HepG2 (cell line): ENCODE measurements at regions not wholly inside any gene's neighbourhood (a gene's known extent, or its start where the extent isn't known, plus 50 kb on each side); places are given as distances from the start of the nearest gene placed in this dataset.

Experiments used
- CHD4 ChIP-seq: fragments of 200-600 bp; sonication (generic); IDR thresholded peaks from 2 replicates; pipeline ENCODE4 v1.7.0; 2017; ENCODE audit warnings: mild to moderate bottlenecking, low read length, borderline replicate concordance
- DMAP1 ChIP-seq: IDR thresholded peaks from 2 replicates; pipeline ENCODE4 v1.6.1; 2016
- GATAD1 ChIP-seq: IDR thresholded peaks from 2 replicates; pipeline ENCODE4 v1.6.1; 2016; ENCODE audit warnings: missing genetic modification reagents, missing compliant biosample characterization
- HNRNPL ChIP-seq: fragments of 200-400 bp; formaldehyde crosslinking; IDR thresholded peaks from 2 replicates; pipeline ENCODE4 v1.6.1; 2017; ENCODE audit warnings: mild to moderate bottlenecking, low read depth, low read length
- HOXA5 ChIP-seq: sonication (generic); formaldehyde crosslinking; IDR thresholded peaks from 2 replicates; pipeline ENCODE4 v1.4.0; 2020; ENCODE audit warnings: missing genetic modification reagents
- JUND ChIP-seq: sonication (generic); formaldehyde crosslinking; IDR thresholded peaks from 2 replicates; pipeline ENCODE4 v1.8.0; 2022; ENCODE audit warnings: mild to moderate bottlenecking, missing genetic modification reagents
- MXD3 ChIP-seq: IDR thresholded peaks from 2 replicates; pipeline ENCODE4 v1.6.1; 2016; ENCODE audit warnings: mild to moderate bottlenecking, missing biosample characterization, missing genetic modification reagents
- NCOA2 ChIP-seq: sonication (generic); formaldehyde crosslinking; IDR thresholded peaks from 2 replicates; pipeline ENCODE4 v1.8.0; 2022; ENCODE audit warnings: inconsistent platforms
- NCOR1 ChIP-seq: fragments of 200-600 bp; sonication (generic); IDR thresholded peaks from 2 replicates; pipeline ENCODE4 v1.7.0; 2017; ENCODE audit warnings: antibody characterized with exemption, low read length, borderline replicate concordance
- PREB ChIP-seq: sonication (generic); formaldehyde crosslinking; IDR thresholded peaks from 2 replicates; pipeline ENCODE4 v1.4.0; 2020; ENCODE audit warnings: missing genetic modification reagents
- RXRB ChIP-seq: IDR thresholded peaks from 2 replicates; pipeline ENCODE4 v1.6.1; 2016; ENCODE audit warnings: borderline replicate concordance, missing genetic modification reagents, missing compliant biosample characterization
- SALL1 ChIP-seq: sonication (generic); formaldehyde crosslinking; IDR thresholded peaks from 2 replicates; pipeline ENCODE4 v1.8.0; 2022; ENCODE audit warnings: mild to moderate bottlenecking, missing genetic modification reagents
- THAP11 ChIP-seq: IDR thresholded peaks from 2 replicates; pipeline ENCODE4 v1.6.1; 2016; ENCODE audit warnings: missing biosample characterization, missing genetic modification reagents
- ZFY ChIP-seq: sonication (generic); formaldehyde crosslinking; IDR thresholded peaks from 2 replicates; pipeline ENCODE4 v1.4.0; 2020; ENCODE audit warnings: missing genetic modification reagents
- ZMAT3 ChIP-seq: sonication (generic); formaldehyde crosslinking; conservative IDR thresholded peaks from 2 replicates; pipeline ENCODE4 v1.7.0; 2021; ENCODE audit warnings: missing genetic modification reagents
- ZNF256 ChIP-seq: sonication (generic); formaldehyde crosslinking; conservative IDR thresholded peaks from 2 replicates; pipeline ENCODE4 v1.4.0; 2020; ENCODE audit warnings: missing genetic modification reagents
- ZNF263 ChIP-seq: sonication (generic); formaldehyde crosslinking; IDR thresholded peaks from 2 replicates; pipeline ENCODE4 v1.4.0; 2020; ENCODE audit warnings: missing genetic modification reagents
- ZNF30 ChIP-seq: sonication (generic); formaldehyde crosslinking; IDR thresholded peaks from 2 replicates; pipeline ENCODE4 v1.5.0; 2020; ENCODE audit warnings: mild to moderate bottlenecking, missing genetic modification reagents
- ZNF512B ChIP-seq: sonication (generic); formaldehyde crosslinking; IDR thresholded peaks from 2 replicates; pipeline ENCODE4 v1.5.1; 2020; ENCODE audit warnings: missing genetic modification reagents, mild to moderate bottlenecking, borderline replicate concordance
- ZNF768 ChIP-seq: sonication (generic); formaldehyde crosslinking; IDR thresholded peaks from 2 replicates; pipeline ENCODE4 v1.4.0; 2020; ENCODE audit warnings: missing genetic modification reagents
- ZNF773 ChIP-seq: sonication (generic); formaldehyde crosslinking; IDR thresholded peaks from 2 replicates; pipeline ENCODE4 v1.4.0; 2020; ENCODE audit warnings: missing genetic modification reagents, borderline replicate concordance
- ZSCAN29 ChIP-seq: sonication (generic); formaldehyde crosslinking; conservative IDR thresholded peaks from 2 replicates; pipeline ENCODE4 v1.4.0; 2020; ENCODE audit warnings: mild to moderate bottlenecking, missing genetic modification reagents
- TF ChIP-seq, protein P1 (sequence below): IDR thresholded peaks from 2 replicates; pipeline ENCODE4 v1.6.1; 2016; ENCODE audit warnings: missing compliant biosample characterization, missing genetic modification reagents, borderline replicate concordance
- TF ChIP-seq, protein P2 (sequence below): IDR thresholded peaks from 2 replicates; pipeline ENCODE4 v1.6.1; 2016; ENCODE audit warnings: low read depth, borderline replicate concordance

DNA sequence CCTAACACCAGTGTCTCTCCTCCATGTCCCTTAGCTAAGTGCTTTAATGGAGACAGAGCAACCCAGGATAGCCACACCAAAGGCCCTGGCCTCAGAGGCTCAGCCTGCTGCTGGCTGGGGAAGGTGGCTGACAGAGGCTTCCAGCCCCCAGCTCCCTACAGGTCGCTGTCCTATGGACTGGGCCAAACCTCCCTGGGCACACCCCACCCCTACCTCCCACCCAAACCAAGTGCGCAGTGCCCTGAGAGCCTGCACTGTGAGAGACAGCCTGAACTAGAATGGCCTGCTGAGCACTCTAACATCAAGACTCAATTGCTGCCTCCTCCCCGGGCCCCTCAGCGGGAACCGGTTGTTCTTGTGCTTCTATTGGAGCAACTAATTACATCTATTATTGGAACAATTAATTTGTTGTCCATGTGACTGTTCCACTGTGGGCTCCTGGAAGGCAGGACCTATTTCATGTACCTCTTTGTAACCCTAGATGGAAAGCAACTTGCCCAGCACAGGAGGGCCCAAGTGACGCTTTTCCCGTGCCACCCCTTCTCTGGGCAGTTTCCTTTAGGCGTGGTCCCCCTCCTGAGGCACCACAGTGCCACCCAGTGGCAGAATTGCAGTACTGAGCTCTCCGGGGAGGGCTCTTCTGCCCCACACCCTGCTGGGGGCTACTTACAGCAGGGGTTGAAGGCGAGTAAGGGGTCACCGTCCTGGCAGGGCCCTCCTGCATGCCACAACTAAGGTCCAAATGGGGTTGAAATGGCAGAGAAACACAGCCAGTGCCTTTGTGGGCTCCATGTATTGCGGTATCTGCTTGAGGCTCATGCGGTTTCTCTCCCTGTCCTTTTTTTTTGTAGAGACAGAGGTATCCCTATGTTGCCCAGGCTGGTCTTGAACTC is 63.7 kb upstream of the WAPL start (continued):
- TF ChIP-seq ZNF773 (CRISPR knock-in tag) (no peak), JUND (CRISPR knock-in tag) (no peak), ZFY (CRISPR knock-in tag) (0 out of 2 replicates have a peak, but pooled peaks have one; percentile 30), ZNF256 (CRISPR knock-in tag) (no peak), ZNF30 (no peak), MXD3 (CRISPR knock-in tag) (no peak), RXRB (CRISPR knock-in tag) (peak; percentile 26; the same call in 1 of the 2 replicates), CHD4 (no peak), HOXA5 (peak; percentile 62; the same call in 1 of the 2 replicates), NCOR1 (no peak), ZNF512B (CRISPR knock-in tag) (peak; percentile 37; the same call in 1 of the 2 replicates), SALL1 (CRISPR knock-in tag) (peak; percentile 71), NCOA2 (CRISPR knock-in tag) (peak; percentile 34; the same call in 1 of the 2 replicates), ZSCAN29 (no peak), DMAP1 (no peak), ZNF263 (CRISPR knock-in tag) (0 out of 2 replicates have a peak, but pooled peaks have one; percentile 45), PREB (CRISPR knock-in tag) (no peak), THAP11 (CRISPR knock-in tag) (peak; percentile 64; the same call in 1 of the 2 replicates), GATAD1 (CRISPR knock-in tag) (peak; percentile 48; the same call in 1 of the 2 replicates), ZNF768 (CRISPR knock-in tag) (no peak), HNRNPL (0 out of 2 replicates have a peak, but pooled peaks have one; percentile 32), ZMAT3 (0 out of 2 replicates have a peak, but pooled peaks have one; percentile 44)
- TF ChIP-seq, protein P1, sequence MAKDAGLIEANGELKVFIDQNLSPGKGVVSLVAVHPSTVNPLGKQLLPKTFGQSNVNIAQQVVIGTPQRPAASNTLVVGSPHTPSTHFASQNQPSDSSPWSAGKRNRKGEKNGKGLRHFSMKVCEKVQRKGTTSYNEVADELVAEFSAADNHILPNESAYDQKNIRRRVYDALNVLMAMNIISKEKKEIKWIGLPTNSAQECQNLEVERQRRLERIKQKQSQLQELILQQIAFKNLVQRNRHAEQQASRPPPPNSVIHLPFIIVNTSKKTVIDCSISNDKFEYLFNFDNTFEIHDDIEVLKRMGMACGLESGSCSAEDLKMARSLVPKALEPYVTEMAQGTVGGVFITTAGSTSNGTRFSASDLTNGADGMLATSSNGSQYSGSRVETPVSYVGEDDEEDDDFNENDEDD (CRISPR knock-in tag): peak; percentile 22; the same call in 1 of the 2 replicates
- TF ChIP-seq, protein P2, sequence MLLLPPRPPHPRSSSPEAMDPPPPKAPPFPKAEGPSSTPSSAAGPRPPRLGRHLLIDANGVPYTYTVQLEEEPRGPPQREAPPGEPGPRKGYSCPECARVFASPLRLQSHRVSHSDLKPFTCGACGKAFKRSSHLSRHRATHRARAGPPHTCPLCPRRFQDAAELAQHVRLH (CRISPR knock-in tag): peak; percentile 56; the same call in 1 of the 2 replicates
